SU-DHL-6 (cell line): ENCODE measurements at regions not wholly inside any gene's neighbourhood (a gene's known extent, or its start where the extent isn't known, plus 50 kb on each side); places are given as distances from the start of the nearest gene placed in this dataset.

ENCODE experiments used
- CTCF ChIP-seq: fragments of 200-600 bp; sonication (generic); IDR thresholded peaks from one replicate; pipeline ENCODE4 v1.5.1; 2017; ENCODE audit warnings: antibody characterized with exemption, mild to moderate bottlenecking, low read length, moderate library complexity; ENCODE audit not compliant: insufficient read depth, poor library complexity, severe bottlenecking
- EZH2phosphoT487 ChIP-seq: fragments of 200-600 bp; sonication (generic), shearing (Covaris generic); conservative IDR thresholded peaks from 2 replicates; pipeline ENCODE4 v1.6.1; 2018; ENCODE audit warnings: mild to moderate bottlenecking, antibody characterized with exemption, low read length, moderate library complexity, mixed read lengths

- no peak for TF ChIP-seq EZH2phosphoT487
- TF ChIP-seq CTCF, result no peak
Measured at GRCh38 chr11:25943777-25944661, 387.9 kb upstream of the ANO3 start.
